22Rv1 (cell line): ENCODE measurements at regions not wholly inside any gene's neighbourhood (a gene's known extent, or its start where the extent isn't known, plus 50 kb on each side); places are given as distances from the start of the nearest gene placed in this dataset.
"Not testable (repeated sequence)": the region's sequence is repeated elsewhere in the genome, so short reads cannot be mapped to it uniquely, and the experiment has no call there.

Experiments
- H3K27ac ChIP-seq: fragments of 450-650 bp; 2 replicates; pipeline ENCODE4 v1.5.1; 2017
- ZFX ChIP-seq: fragments of 450-650 bp; IDR thresholded peaks from 2 replicates; pipeline ENCODE4 v1.6.1; 2017; ENCODE audit warnings: antibody characterized with exemption, borderline replicate concordance
- TF ChIP-seq, protein P1 (sequence below): fragments of 450-650 bp; IDR thresholded peaks from 2 replicates; pipeline ENCODE4 v1.5.1; 2017; ENCODE audit warnings: mild to moderate bottlenecking

DNA sequence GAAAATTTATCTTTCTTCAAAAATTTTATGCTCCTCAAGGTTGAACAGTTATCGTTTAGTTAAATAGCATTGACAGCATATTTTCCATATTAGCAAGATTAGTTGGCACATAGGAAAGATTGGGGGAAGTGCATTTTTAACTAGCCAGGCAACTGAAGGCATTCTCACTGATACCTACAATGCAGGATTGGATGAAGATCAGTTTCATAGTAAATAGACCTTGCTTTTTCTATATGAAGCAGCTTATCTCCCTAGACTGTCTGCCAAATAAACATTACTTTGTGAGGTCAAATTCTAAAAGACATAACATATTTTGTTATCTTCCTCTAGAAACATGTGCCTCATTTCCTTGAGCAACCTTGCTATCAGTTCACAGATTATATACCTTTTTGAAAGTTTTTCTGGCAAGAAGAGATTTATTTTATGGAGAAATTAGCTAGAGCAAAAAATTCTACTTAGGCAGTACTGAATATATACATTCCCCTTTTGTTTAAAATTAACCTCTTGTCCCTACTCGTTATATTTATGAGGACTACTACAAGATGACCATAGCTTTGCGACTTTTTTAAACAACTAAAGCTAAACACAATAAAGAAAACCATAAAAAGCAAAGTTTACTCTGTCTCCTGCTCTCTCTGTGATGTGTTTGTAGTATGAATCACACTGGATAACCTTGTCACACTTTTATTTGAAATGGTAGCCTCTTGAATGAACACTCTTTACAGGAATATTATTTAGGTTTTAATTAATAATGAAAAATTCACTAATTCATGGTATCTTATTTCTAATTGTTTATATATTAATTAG, 654.9 kb upstream of the TBL1XR1 start:
- H3K27ac ChIP-seq: no peak overlapping the region
- TF ChIP-seq ZFX: no peak
- TF ChIP-seq, protein P1, sequence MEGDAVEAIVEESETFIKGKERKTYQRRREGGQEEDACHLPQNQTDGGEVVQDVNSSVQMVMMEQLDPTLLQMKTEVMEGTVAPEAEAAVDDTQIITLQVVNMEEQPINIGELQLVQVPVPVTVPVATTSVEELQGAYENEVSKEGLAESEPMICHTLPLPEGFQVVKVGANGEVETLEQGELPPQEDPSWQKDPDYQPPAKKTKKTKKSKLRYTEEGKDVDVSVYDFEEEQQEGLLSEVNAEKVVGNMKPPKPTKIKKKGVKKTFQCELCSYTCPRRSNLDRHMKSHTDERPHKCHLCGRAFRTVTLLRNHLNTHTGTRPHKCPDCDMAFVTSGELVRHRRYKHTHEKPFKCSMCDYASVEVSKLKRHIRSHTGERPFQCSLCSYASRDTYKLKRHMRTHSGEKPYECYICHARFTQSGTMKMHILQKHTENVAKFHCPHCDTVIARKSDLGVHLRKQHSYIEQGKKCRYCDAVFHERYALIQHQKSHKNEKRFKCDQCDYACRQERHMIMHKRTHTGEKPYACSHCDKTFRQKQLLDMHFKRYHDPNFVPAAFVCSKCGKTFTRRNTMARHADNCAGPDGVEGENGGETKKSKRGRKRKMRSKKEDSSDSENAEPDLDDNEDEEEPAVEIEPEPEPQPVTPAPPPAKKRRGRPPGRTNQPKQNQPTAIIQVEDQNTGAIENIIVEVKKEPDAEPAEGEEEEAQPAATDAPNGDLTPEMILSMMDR: no peak

DNA sequence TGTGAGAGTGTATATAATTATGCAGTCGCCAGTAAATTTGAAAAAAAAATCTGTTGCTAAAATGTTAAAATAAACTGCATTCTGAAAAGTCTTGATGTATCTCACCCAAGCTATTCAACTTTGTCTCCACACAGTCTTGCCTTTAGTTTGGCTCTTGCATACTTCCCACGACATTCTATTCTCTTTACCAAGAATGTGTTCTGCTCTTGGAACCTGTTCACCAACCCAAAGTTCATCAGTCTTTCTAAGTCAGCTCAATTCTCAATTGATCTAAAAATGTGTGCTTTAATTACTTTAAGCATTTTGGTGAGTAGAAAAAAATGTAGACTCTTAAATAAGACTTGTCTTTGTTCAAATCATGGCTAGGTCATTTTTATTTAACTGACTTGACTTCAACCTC, 657.7 kb upstream of the TBL1XR1 start:
- TF ChIP-seq ZFX: no peak
- TF ChIP-seq, protein P1: no peak
- no peak overlapping the region for H3K27ac ChIP-seq

DNA sequence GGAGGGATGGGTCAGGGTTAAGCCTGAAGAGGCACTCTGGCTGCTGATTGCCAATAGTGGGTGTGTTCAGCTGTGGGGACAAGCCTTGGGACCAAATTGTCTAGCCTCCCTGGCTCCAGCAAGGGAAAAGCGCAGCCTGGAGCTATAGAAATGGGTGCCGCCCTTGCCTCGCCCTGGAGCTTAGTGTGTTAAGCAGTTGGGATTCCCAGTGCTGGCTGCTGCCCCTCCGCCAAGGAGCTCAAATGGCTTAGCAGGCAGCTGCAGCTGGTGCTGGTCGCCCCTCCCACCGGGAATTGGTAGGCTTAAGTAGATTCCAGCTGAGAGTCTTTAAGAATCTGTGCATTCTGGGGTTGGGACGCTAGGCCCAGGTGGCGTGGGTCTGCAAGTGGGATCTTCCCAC, 662.9 kb upstream of the TBL1XR1 start:
- no peak overlapping the region for H3K27ac ChIP-seq
- TF ChIP-seq, protein P1: no peak
- TF ChIP-seq ZFX: no peak

DNA sequence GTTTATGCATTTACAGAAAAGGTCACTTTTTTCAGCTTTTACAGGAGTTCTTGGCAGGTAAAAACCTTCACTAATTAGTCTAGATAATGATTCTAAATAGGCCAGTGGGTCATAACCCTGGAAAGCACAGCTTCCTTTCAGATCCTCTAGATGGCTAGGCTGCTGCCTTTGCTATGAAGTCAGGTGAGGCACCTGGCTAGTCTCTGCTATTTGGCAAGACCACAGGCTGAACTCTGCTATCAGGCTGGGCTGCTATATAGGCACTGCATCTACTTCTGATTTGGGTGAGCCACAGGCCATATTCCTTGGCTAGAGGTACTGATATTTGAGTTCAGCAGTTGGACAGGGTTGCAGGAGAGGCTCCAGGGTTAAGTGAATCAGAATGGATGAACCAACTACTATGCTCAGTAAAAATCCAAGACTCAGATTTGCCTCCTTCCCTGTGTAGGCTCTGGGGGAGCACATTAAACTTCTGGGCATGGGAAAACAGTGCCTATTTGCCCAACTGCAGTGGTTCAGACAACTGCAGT, 665.7 kb upstream of the TBL1XR1 start:
- H3K27ac ChIP-seq: no peak overlapping the region
- TF ChIP-seq, protein P1: no peak
- TF ChIP-seq ZFX: no peak

DNA sequence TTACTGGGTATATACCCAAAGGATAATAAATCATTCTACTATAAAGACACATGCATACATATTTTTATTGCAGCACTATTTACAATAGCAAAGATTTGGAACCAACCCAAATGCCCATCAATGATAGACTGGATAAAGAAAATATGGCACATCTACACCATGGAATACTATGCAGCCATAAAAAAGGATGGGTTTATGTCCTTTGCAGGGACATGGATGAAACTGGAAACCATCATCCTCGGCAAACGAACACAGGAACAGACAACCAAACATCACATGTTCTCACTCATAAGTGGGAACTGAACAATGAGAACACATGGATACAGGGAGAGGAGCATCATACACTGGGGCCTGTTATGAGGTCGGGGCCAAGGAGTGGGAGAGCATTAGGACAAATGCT, 665.0 kb upstream of the KCNMB2 start:
- not testable (repeated sequence) for H3K27ac ChIP-seq

DNA sequence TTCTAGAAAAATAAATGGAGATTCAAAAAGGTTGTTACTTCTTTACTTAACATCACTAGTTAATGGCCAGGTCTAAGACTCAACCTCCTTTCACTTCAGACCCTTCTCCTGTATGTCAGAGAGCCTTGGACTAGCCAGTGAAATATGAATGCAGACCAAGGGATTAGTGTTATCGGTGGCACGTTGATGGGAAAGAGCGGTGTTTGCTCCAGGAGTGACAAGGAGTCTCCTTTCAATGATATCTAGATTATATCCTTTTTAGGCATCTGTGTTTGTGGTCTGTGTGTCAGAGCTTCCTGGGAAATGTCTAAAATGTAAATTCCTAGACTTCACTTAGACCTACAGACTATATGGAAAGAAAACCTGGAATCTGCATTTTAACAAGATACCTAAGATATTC, 658.0 kb upstream of the KCNMB2 start:
- H3K27ac ChIP-seq: no peak overlapping the region
- no peak for TF ChIP-seq ZFX
- TF ChIP-seq, protein P1: no peak

DNA sequence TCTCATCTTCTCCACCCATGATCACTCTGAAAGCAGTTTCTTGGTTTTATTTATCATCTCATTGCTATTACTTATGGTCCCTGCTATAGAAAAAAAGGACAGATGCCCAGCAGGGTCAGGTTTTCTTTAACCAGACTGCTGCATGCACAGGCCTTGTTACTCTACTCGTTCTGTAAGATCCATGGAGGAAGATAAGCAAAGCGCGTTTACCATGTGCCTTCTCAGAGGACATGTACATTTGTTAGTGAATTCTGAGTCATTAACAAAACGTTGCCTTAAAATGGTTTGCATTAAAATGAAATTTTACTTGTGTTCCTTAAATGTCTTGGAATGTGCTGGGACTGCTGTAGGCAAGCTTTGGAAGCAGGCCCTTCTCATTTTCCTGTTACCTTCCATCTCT, 657.3 kb upstream of the KCNMB2 start:
- no peak for TF ChIP-seq ZFX
- TF ChIP-seq, protein P1: no peak
- no peak overlapping the region for H3K27ac ChIP-seq

DNA sequence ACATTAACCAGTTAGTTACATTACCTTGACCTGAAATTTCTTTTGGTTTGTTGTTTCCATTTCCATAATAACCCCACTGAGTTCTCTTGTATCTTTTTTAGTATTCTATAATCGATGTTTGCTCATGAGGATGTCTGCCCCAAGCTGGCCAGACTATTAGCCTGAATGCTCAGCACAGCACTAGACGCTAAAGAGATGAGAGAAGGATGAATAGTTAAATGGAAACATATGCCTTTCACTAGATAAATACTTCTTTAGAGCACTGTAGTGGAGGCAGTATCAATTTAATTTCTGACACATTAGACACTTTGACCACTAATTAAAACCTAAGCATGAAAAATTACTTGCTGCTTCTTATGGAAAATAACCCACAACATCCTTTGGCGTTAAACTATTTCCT, 654.9 kb upstream of the KCNMB2 start:
- TF ChIP-seq, protein P1: no peak
- H3K27ac ChIP-seq: no peak overlapping the region
